ACC112 (cell line): ENCODE measurements at regions not wholly inside any gene's neighbourhood (a gene's known extent, or its start where the extent isn't known, plus 50 kb on each side); places are given as distances from the start of the nearest gene placed in this dataset.

Experiments
- H2AFZ ChIP-seq: fragments of 200-600 bp; sonication (generic); one replicate; pipeline ENCODE4 v1.6.0; 2017; ENCODE audit warnings: antibody characterized with exemption, low read length; ENCODE audit not compliant: unreplicated experiment
- H3K27ac ChIP-seq: fragments of 200-600 bp; sonication (generic); 2 replicates; pipeline ENCODE4 v1.5.1; 2014; ENCODE audit warnings: low read depth, mild to moderate bottlenecking, antibody characterized with exemption, low read length, moderate library complexity
- H3K27me3 ChIP-seq: fragments of 200-600 bp; sonication (generic); 2 replicates; pipeline ENCODE4 v1.6.1; 2014; ENCODE audit warnings: mild to moderate bottlenecking, antibody characterized with exemption, low read length, moderate library complexity, mixed read lengths; ENCODE audit not compliant: insufficient read depth
- H3K36me3 ChIP-seq: fragments of 200-600 bp; sonication (generic); 2 replicates; pipeline ENCODE4 v1.6.1; 2016; ENCODE audit warnings: mild to moderate bottlenecking, antibody characterized with exemption, low read length, moderate library complexity, mixed read lengths; ENCODE audit not compliant: insufficient read depth
- H3K4me1 ChIP-seq: fragments of 200-600 bp; sonication (generic); one replicate; pipeline ENCODE4 v1.6.1; 2016; ENCODE audit warnings: low read length, mixed read lengths; ENCODE audit not compliant: insufficient read depth, unreplicated experiment, control insufficient read depth
- H3K4me3 ChIP-seq: fragments of 200-600 bp; sonication (generic); 2 replicates; pipeline ENCODE4 v1.5.1; 2014; ENCODE audit warnings: mild to moderate bottlenecking, low read depth, low read length
- H3K79me2 ChIP-seq: fragments of 200-600 bp; sonication (generic); one replicate; pipeline ENCODE4 v1.6.0; 2016; ENCODE audit warnings: low read length; ENCODE audit not compliant: control insufficient read depth, unreplicated experiment, insufficient read depth

GRCh38 chr19:13712767-13713201, 51.5 kb upstream of the MRI1 start:
- Histone ChIP-seq H3K4me1 (no peaks in the 10 kb centered on the region), H3K27me3 (0 out of 2 replicates have a peak, but pooled peaks cover 3% of the 10 kb centered on the region), H2AFZ (no peak overlapping the region), H3K36me3 (no peaks in the 10 kb centered on the region), H3K4me3 (no peak overlapping the region), H3K27ac (no peak overlapping the region), H3K79me2 (no peaks in the 10 kb centered on the region)

- H2AFZ ChIP-seq, result no peak overlapping the region
- H3K4me1 ChIP-seq, result no peaks in the 10 kb centered on the region
- H3K27ac ChIP-seq, result no peak overlapping the region
- no peaks in the 10 kb centered on the region for H3K36me3 ChIP-seq
- H3K27me3 ChIP-seq, result 0 out of 2 replicates have a peak, but pooled peaks cover 2% of the 10 kb centered on the region
- H3K4me3 ChIP-seq, result no peak overlapping the region
- no peaks in the 10 kb centered on the region for H3K79me2 ChIP-seq
Observed at GRCh38 chr19:13707915-13708314, 56.4 kb upstream of the MRI1 start.

GRCh38 chr19:13705928-13706447, 58.3 kb upstream of the MRI1 start:
- Histone ChIP-seq H3K4me1 (no peaks in the 10 kb centered on the region), H3K79me2 (no peaks in the 10 kb centered on the region), H2AFZ (no peak overlapping the region), H3K27me3 (peaks cover 8% of the 10 kb centered on the region; the same call in 1 of the 2 replicates), H3K36me3 (no peaks in the 10 kb centered on the region), H3K4me3 (no peak overlapping the region), H3K27ac (no peak overlapping the region)

- H3K36me3 ChIP-seq, result no peaks in the 10 kb centered on the region
- peaks cover 12% of the 10 kb centered on the region; the same call in 1 of the 2 replicates for H3K27me3 ChIP-seq
- H2AFZ ChIP-seq, result no peak overlapping the region
- H3K4me3 ChIP-seq, result no peak overlapping the region
- H3K27ac ChIP-seq, result no peak overlapping the region
- H3K4me1 ChIP-seq, result no peaks in the 10 kb centered on the region
- H3K79me2 ChIP-seq, result no peaks in the 10 kb centered on the region
Observed at GRCh38 chr19:13705201-13705600, 59.1 kb upstream of the MRI1 start.

- H3K4me3 ChIP-seq, result no peak overlapping the region
- no peaks in the 10 kb centered on the region for H3K4me1 ChIP-seq
- no peak overlapping the region for H3K27ac ChIP-seq
- no peaks in the 10 kb centered on the region for H3K79me2 ChIP-seq
- no peaks in the 10 kb centered on the region for H3K36me3 ChIP-seq
- H3K27me3 ChIP-seq, result peaks cover 12% of the 10 kb centered on the region; the same call in 1 of the 2 replicates
- H2AFZ ChIP-seq, result no peak overlapping the region
Observed at GRCh38 chr19:13701624-13702023, 62.7 kb upstream of the MRI1 start.

GRCh38 chr19:13700621-13701020, 63.7 kb upstream of the MRI1 start:
- H2AFZ ChIP-seq, result no peak overlapping the region

GRCh38 chr19:13699786-13700185, 64.5 kb upstream of the MRI1 start:
- Histone ChIP-seq H2AFZ (no peak overlapping the region), H3K36me3 (no peaks in the 10 kb centered on the region), H3K27ac (no peak overlapping the region), H3K4me3 (no peak overlapping the region), H3K27me3 (peaks cover 12% of the 10 kb centered on the region; the same call in 1 of the 2 replicates), H3K4me1 (no peaks in the 10 kb centered on the region), H3K79me2 (no peaks in the 10 kb centered on the region)

More at GRCh38 chr19:13700621-13701020, 63.7 kb upstream of the MRI1 start:
- Histone ChIP-seq H3K79me2 (no peaks in the 10 kb centered on the region), H3K4me1 (no peaks in the 10 kb centered on the region), H3K27ac (no peak overlapping the region), H3K4me3 (peak overlapping the region; percentile 37; the same call in 1 of the 2 replicates), H3K27me3 (peaks cover 12% of the 10 kb centered on the region; the same call in 1 of the 2 replicates), H3K36me3 (no peaks in the 10 kb centered on the region)

- Histone ChIP-seq H3K4me3 (no peak overlapping the region), H3K27ac (no peak overlapping the region), H2AFZ (no peak overlapping the region), H3K4me1 (peaks cover 1% of the 10 kb centered on the region), H3K27me3 (peaks cover 12% of the 10 kb centered on the region; the same call in 1 of the 2 replicates), H3K79me2 (no peaks in the 10 kb centered on the region), H3K36me3 (no peaks in the 10 kb centered on the region)
Observed at GRCh38 chr19:13696839-13697238, 67.5 kb upstream of the MRI1 start.

GRCh38 chr19:13693889-13694288, 70.4 kb upstream of the MRI1 start:
- no peak overlapping the region for H3K4me3 ChIP-seq
- H3K4me1 ChIP-seq, result peaks cover 3% of the 10 kb centered on the region
- H3K27me3 ChIP-seq, result no peaks in the 10 kb centered on the region
- H2AFZ ChIP-seq, result no peak overlapping the region
- H3K79me2 ChIP-seq, result no peaks in the 10 kb centered on the region
- no peak overlapping the region for H3K27ac ChIP-seq
- H3K36me3 ChIP-seq, result no peaks in the 10 kb centered on the region

- peaks cover 3% of the 10 kb centered on the region for H3K4me1 ChIP-seq
- H3K27ac ChIP-seq, result no peak overlapping the region
- no peaks in the 10 kb centered on the region for H3K36me3 ChIP-seq
- H3K4me3 ChIP-seq, result no peak overlapping the region
- H3K27me3 ChIP-seq, result no peaks in the 10 kb centered on the region
- no peaks in the 10 kb centered on the region for H3K79me2 ChIP-seq
- H2AFZ ChIP-seq, result no peak overlapping the region
Observed at GRCh38 chr19:13691569-13692435, 72.5 kb upstream of the MRI1 start.

GRCh38 chr19:13689085-13689484, 75.2 kb upstream of the MRI1 start:
- Histone ChIP-seq H3K4me1 (peaks cover 3% of the 10 kb centered on the region), H3K4me3 (no peak overlapping the region), H3K79me2 (no peaks in the 10 kb centered on the region), H2AFZ (no peak overlapping the region), H3K36me3 (no peaks in the 10 kb centered on the region), H3K27me3 (0 out of 2 replicates have a peak, but pooled peaks cover 4% of the 10 kb centered on the region), H3K27ac (no peak overlapping the region)
